Skeletal muscle tissue (tissue), 3 donors: ENCODE measurements at regions not wholly inside any gene's neighbourhood (a gene's known extent, or its start where the extent isn't known, plus 50 kb on each side); places are given as distances from the start of the nearest gene placed in this dataset.
"Not testable (repeated sequence)": the region's sequence is repeated elsewhere in the genome, so short reads cannot be mapped to it uniquely, and the experiment has no call there.

Experiments used
- H3K27ac ChIP-seq: one replicate; pipeline ENCODE4 v1.7.0; 2013; ENCODE audit warnings: mild to moderate bottlenecking, low read depth, low read length, inconsistent platforms
- H3K27me3 ChIP-seq, 3 donors: one replicate each; pipeline ENCODE4 v1.7.0; 2013; ENCODE audit warnings: low read length in 3 of 3; ENCODE audit not compliant: control insufficient read depth in 3 of 3, insufficient read depth in 3 of 3
- H3K36me3 ChIP-seq, 3 donors: one replicate each; pipeline ENCODE4 v1.7.0; 2013; ENCODE audit warnings: low read length in 3 of 3; ENCODE audit not compliant: control insufficient read depth in 3 of 3, insufficient read depth in 3 of 3
- H3K4me1 ChIP-seq, 3 donors: one replicate each; pipeline ENCODE4 v1.7.0; 2013; ENCODE audit warnings: low read length in 3 of 3, mild to moderate bottlenecking in 3 of 3; ENCODE audit not compliant: control insufficient read depth in 3 of 3, insufficient read depth in 3 of 3
- H3K4me3 ChIP-seq, 3 donors: one replicate each; pipeline ENCODE4 v1.7.0; 2013; ENCODE audit warnings: low read length in 3 of 3
- H3K9ac ChIP-seq, 3 donors: one replicate each; pipeline ENCODE4 v1.7.0; 2013; ENCODE audit warnings: low read length in 3 of 3, mild to moderate bottlenecking in 3 of 3, moderate library complexity in 2 of 3, low read depth in 1 of 3
- H3K9me3 ChIP-seq, 3 donors: one replicate each; pipeline ENCODE4 v1.7.0; 2013; ENCODE audit warnings: low read length in 3 of 3; ENCODE audit not compliant: control insufficient read depth in 3 of 3
- donor health status: Osteomylitis.

DNA sequence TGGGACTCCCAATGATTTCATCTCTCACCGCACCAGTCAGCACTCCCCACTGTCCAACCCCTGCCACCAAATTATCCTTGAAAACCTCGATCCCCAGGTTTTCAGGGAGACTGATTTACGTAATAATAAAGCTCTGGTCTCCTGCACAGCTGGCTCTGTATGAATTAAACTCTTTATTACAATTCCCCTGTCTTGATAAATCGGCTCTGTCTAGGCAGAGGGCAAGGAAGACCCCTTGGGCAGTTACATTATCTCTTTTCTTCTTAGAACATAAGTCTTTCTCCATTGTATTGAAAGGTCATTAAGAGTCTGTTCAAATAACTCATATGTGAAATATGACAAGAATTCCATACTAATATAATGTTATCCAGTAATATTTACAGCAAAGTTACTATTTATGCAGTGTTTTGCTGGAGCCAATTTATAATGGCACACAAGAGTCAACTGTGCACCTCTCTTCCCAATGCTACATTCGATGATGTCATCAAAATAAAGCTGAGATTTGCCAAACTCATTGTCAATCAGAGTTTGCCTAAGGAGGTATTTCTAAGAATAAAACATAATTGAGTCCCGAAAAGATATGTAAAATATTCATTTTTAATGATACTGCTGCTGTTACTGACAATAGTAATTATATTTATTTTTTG lies 1297.2 kb upstream of the LRRTM3 start:
- peaks cover 0 to under 1% (median 0%) of the 10 kb centered on the region in 3 donors for H3K9me3 ChIP-seq
- no peaks in the 10 kb centered on the region for H3K36me3 ChIP-seq
- H3K27me3 ChIP-seq: no peaks in the 10 kb centered on the region
- no peaks in the 10 kb centered on the region for H3K4me1 ChIP-seq
- H3K27ac ChIP-seq: no peak overlapping the region
- H3K4me3 ChIP-seq: no peak overlapping the region
- H3K9ac ChIP-seq: no peak overlapping the region

DNA sequence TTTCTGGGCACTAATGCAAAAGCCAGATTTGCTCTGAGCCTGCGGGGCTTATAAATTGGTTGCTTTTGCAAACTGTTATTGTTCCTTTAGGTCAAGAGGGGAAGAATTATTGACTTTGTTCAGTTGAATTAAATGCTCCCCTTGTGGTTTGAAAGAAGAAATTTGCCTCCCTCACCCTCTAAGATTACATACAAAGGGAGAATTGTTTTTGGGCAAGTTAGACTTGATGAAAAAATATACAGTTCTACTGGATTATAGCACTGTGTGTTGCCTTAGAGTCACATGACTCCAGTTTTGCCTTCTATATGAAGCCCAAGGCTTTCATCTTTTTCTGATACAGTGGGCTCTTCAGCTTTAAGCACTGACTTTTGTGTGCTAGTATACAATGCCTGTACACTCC lies 1265.8 kb upstream of the LRRTM3 start:
- no peak overlapping the region for H3K9ac ChIP-seq
- H3K36me3 ChIP-seq: no peaks in the 10 kb centered on the region

GRCh38 chr10:65670087-65670486 lies 1255.7 kb upstream of the LRRTM3 start:
- no peak overlapping the region for H3K27ac ChIP-seq
- H3K36me3 ChIP-seq: no peaks in the 10 kb centered on the region
- H3K9me3 ChIP-seq: no peaks in the 10 kb centered on the region
- no peaks in the 10 kb centered on the region for H3K4me1 ChIP-seq
- no peaks in the 10 kb centered on the region for H3K27me3 ChIP-seq
- no peak overlapping the region for H3K4me3 ChIP-seq
- H3K9ac ChIP-seq: no peak overlapping the region

More for the DNA sequence above, 1265.8 kb upstream of the LRRTM3 start:
- no peaks in the 10 kb centered on the region for H3K9me3 ChIP-seq
- H3K4me3 ChIP-seq: no peak overlapping the region
- H3K27me3 ChIP-seq: no peaks in the 10 kb centered on the region
- no peaks in the 10 kb centered on the region for H3K4me1 ChIP-seq
- no peak overlapping the region for H3K27ac ChIP-seq

DNA sequence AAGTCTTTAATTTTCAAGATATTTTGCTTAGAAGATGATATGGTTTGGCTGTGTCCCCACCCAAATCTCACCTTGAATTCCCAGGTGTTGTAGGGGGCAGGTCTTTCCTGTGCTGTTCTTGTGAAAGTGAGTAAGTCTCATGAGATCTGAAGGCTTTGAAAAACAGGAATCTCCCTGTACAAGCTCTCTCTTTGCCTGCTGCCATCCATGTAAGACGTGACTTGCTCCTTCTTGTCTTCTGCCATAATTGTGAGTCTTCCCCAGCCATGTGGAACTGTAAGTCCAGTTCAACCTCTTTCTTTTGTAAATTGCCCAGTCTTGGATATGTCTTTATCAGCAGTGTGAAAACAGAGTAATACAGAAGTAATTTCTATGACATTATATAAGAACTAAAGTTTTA lies 1255.2 kb upstream of the LRRTM3 start:
- not testable (repeated sequence) for H3K9me3 ChIP-seq, H3K27ac ChIP-seq, H3K4me3 ChIP-seq, H3K4me1 ChIP-seq, H3K36me3 ChIP-seq, H3K9ac ChIP-seq, H3K27me3 ChIP-seq

GRCh38 chr10:65675236-65675635 lies 1250.6 kb upstream of the LRRTM3 start:
- no peaks in the 10 kb centered on the region for H3K27me3 ChIP-seq
- H3K27ac ChIP-seq: no peak overlapping the region
- H3K9me3 ChIP-seq: no peaks in the 10 kb centered on the region
- H3K4me1 ChIP-seq: no peaks in the 10 kb centered on the region
- no peak overlapping the region for H3K9ac ChIP-seq
- no peak overlapping the region for H3K4me3 ChIP-seq
- H3K36me3 ChIP-seq: no peaks in the 10 kb centered on the region

DNA sequence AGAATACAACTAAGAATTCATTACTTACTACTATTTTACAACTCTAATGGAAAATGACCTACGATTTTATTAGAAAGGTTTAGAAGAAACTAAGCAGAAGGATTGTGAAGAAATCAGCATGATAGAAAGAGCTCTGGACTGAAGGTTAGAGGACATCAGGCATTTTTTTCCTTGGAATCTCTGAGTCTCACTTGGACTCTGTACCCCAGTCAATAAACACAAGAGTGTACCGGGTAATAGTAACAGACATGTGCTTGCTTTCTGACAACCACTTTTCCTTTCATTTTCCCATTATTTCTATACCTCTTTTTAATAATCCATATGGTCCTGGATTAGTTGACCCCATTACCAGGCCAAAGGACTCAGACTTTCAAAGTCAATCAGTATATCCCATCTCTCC lies 1240.9 kb upstream of the LRRTM3 start:
- H3K27me3 ChIP-seq: no peaks in the 10 kb centered on the region
- H3K4me1 ChIP-seq: no peaks in the 10 kb centered on the region
- H3K9ac ChIP-seq: no peak overlapping the region
- no peak overlapping the region for H3K27ac ChIP-seq
- no peak overlapping the region for H3K4me3 ChIP-seq
- no peaks in the 10 kb centered on the region for H3K9me3 ChIP-seq
- H3K36me3 ChIP-seq: no peaks in the 10 kb centered on the region

- Histone ChIP-seq H3K9me3 (no peaks in the 10 kb centered on the region), H3K4me3 (no peak overlapping the region), H3K9ac (no peak overlapping the region), H3K27ac (no peak overlapping the region), H3K36me3 (no peaks in the 10 kb centered on the region), H3K27me3 (no peaks in the 10 kb centered on the region), H3K4me1 (no peaks in the 10 kb centered on the region)
Measured at GRCh38 chr10:65701168-65701776, 1224.6 kb upstream of the LRRTM3 start.

DNA sequence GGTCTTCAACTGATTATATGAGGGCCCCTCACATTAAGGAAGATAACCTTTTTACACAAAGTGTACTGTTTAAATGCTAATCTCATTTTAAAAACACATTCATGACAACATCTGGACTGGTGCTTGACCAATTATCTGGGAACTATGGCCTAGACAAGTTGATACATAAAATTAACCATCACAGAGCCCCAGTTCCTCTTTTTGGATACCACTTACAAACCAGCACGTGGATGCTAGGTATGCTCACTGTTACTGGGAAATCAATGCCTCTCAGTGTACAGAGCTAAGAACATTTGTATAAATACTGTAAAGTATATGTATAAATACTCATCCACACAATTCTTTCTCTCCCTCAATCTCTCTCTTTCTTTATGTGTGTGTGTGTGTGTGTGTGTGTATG lies 1217.8 kb upstream of the LRRTM3 start:
- Histone ChIP-seq H3K9me3 (no peaks in the 10 kb centered on the region), H3K4me3 (no peak overlapping the region), H3K27ac (no peak overlapping the region), H3K27me3 (no peaks in the 10 kb centered on the region), H3K4me1 (no peaks in the 10 kb centered on the region), H3K9ac (no peak overlapping the region), H3K36me3 (no peaks in the 10 kb centered on the region)

DNA sequence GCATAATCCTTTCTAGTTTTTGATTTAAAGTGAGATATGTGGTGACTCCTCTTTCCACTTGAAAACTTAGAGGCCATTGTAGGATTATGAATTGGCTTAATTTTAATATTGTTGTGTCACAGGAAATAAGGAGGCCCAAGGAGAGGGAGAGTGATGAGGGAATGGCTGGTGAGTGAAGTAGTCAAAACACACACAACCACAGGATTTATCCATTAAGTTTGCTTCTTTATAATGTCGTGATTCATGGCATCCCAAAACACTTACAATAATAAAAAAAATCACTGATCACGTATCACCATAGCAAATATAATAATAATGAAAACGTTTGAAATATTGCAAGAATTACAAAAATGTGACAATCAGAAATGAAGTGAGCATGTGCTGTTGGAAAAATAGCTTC lies 1215.5 kb upstream of the LRRTM3 start:
- no peaks in the 10 kb centered on the region for H3K36me3 ChIP-seq
- no peak overlapping the region for H3K27ac ChIP-seq
- H3K4me3 ChIP-seq: no peak overlapping the region
- H3K9me3 ChIP-seq: no peaks in the 10 kb centered on the region
- no peaks in the 10 kb centered on the region for H3K27me3 ChIP-seq
- no peaks in the 10 kb centered on the region for H3K4me1 ChIP-seq
- no peak overlapping the region for H3K9ac ChIP-seq

GRCh38 chr10:65719790-65720189 lies 1206.0 kb upstream of the LRRTM3 start:
- no peaks in the 10 kb centered on the region for H3K27me3 ChIP-seq
- H3K4me3 ChIP-seq: no peak overlapping the region
- H3K9ac ChIP-seq: no peak overlapping the region
- no peaks in the 10 kb centered on the region for H3K9me3 ChIP-seq
- H3K36me3 ChIP-seq: no peaks in the 10 kb centered on the region
- no peaks in the 10 kb centered on the region for H3K4me1 ChIP-seq
- H3K27ac ChIP-seq: no peak overlapping the region
